GM12892 (cell line): ENCODE measurements at regions not wholly inside any gene's neighbourhood (a gene's known extent, or its start where the extent isn't known, plus 50 kb on each side); places are given as distances from the start of the nearest gene placed in this dataset.

Source experiments
- POLR2A ChIP-seq: IDR thresholded peaks from 2 replicates; pipeline ENCODE4 v1.6.1; 2011; ENCODE audit warnings: low read depth, low read length, control low read depth
- POLR2AphosphoS5 ChIP-seq: IDR thresholded peaks from 2 replicates; pipeline ENCODE4 v1.6.1; 2011; ENCODE audit warnings: low read depth, low read length, control low read depth

DNA sequence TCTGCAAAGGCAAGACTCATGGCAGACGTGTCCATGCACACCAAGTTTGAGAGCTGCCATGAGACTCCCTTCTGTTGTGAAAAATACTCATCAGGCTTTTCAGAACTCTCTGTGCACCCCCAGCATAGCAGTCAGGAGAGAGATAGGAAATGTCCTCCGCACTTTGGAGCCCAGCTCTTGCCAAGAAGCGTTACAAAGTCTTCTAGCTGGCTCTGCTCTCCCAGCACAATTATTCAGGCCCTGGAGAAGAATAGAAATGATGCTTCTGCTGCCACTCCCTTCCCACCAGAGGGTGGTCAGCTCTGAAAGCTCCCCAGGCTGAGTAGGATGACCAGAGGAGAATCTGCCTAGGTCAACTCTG, 594.4 kb upstream of the ID2 start:
- TF ChIP-seq POLR2A, result no peak
- no peak for TF ChIP-seq POLR2AphosphoS5
